ENCODE measurements at regions not wholly inside any gene's neighbourhood (a gene's known extent, or its start where the extent isn't known, plus 50 kb on each side); places are given as distances from the start of the nearest gene placed in this dataset.
"Not testable (repeated sequence)": the region's sequence is repeated elsewhere in the genome, so short reads cannot be mapped to it uniquely, and the experiment has no call there.

GRCh38 chr6:51167468-51167867, 348.8 kb downstream of the TFAP2B start:
- Mint-ChIP-seq H3K27ac (no peak overlapping the region), H3K4me3 (no peak overlapping the region)
- CTCF ChIA-PET, result no interaction called here

DNA sequence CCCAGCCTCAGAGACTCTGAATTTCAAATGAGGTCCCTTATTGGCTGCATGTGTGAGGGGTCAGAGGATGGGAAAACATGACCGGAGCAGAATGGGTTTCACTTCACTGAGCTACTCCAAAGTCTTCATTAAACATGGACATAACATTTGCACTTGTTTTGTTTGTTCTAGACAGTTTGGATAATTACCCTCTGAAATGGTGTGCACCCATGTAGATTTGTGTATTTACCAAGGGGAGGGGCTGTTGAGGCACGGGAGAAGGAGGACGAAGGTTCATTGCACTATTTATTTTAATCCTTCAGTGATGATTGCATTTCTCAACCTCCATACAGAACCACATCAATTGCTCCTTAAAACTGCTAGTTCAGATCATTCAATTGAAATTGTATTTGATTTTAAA, 364.2 kb downstream of the TFAP2B start:
- Mint-ChIP-seq H3K27ac (no peak overlapping the region), H3K9me3 (no peaks in the 10 kb centered on the region), H3K36me3 (ENCODE audit: low read depth) (no peaks in the 10 kb centered on the region), H3K4me1 (no peaks in the 10 kb centered on the region), H3K4me3 (no peak overlapping the region), H3K27me3 (no peaks in the 10 kb centered on the region)
- CTCF ChIA-PET, result no interaction called here
- no peak for DNase-seq
- POLR2A ChIA-PET, result no interaction called here

More at GRCh38 chr6:51167468-51167867, 348.8 kb downstream of the TFAP2B start:
- Mint-ChIP-seq H3K36me3 (ENCODE audit: low read depth) (no peaks in the 10 kb centered on the region), H3K9me3 (peaks cover 8% of the 10 kb centered on the region), H3K4me1 (no peaks in the 10 kb centered on the region), H3K27me3 (no peaks in the 10 kb centered on the region)
- DNase-seq, result no peak
- POLR2A ChIA-PET, result no interaction called here

DNA sequence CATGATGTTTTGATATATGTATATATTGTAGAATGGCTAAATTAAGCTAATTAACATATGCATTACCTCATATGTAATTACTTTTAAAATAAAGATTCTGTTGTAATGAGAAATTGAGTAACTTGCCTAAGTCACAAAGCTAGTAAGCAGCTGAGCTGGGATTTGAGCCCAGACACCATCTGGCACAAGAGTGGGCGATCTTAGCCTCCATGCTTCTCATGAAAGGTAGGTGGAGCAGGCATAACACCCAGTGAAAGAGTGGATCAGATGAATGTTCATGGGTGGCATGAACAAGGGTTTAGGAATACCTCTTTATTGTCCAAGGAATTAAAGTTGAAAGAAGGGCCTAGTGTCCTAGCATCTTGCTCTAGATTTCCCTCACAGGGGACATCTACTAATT, 365.4 kb downstream of the TFAP2B start:
- no peak for DNase-seq
- no peaks in the 10 kb centered on the region for H3K4me1 Mint-ChIP-seq
- H3K27ac Mint-ChIP-seq, result no peak overlapping the region
- H3K27me3 Mint-ChIP-seq, result no peaks in the 10 kb centered on the region
- POLR2A ChIA-PET, result no interaction called here
- CTCF ChIA-PET, result no interaction called here
- no peaks in the 10 kb centered on the region for H3K36me3 Mint-ChIP-seq (ENCODE audit: low read depth)
- H3K4me3 Mint-ChIP-seq, result no peak overlapping the region
- H3K9me3 Mint-ChIP-seq, result no peaks in the 10 kb centered on the region

- DNase-seq; POLR2A ChIA-PET; H3K36me3 Mint-ChIP-seq (ENCODE audit: low read depth); H3K9me3 Mint-ChIP-seq; CTCF ChIA-PET; H3K27me3 Mint-ChIP-seq; H3K27ac Mint-ChIP-seq; H3K4me1 Mint-ChIP-seq; H3K4me3 Mint-ChIP-seq: not testable (repeated sequence)
Observed at GRCh38 chr6:51193163-51193562, 374.5 kb downstream of the TFAP2B start.

DNA sequence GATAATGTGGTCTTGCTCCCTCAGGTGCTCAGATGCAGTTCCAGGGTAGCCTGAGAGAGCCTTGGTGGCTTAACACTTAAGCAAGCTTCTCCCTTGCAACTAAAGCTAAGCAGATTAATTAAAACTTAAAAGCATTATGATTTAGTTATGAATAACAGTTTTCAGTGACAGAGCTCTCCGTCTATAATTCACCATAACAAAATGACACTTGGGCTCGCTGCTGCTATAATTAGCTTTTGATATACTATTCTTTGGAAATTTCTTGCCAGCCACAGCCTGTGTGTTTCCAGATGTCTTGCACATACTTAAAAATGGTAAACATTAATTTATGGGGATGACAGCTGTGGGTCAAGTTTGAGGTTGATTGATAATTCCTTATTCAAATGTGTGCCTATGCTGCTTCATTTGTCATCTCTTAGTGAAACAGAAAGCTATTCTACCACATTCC, 380.5 kb downstream of the TFAP2B start:
- ChIA-PET CTCF (no interaction called here), POLR2A (no interaction called here)
- no peak for DNase-seq
- Mint-ChIP-seq H3K27me3 (no peaks in the 10 kb centered on the region), H3K4me1 (no peaks in the 10 kb centered on the region), H3K27ac (no peak overlapping the region), H3K9me3 (no peaks in the 10 kb centered on the region), H3K4me3 (no peak overlapping the region), H3K36me3 (ENCODE audit: low read depth) (no peaks in the 10 kb centered on the region)

- H3K9me3 Mint-ChIP-seq, result no peaks in the 10 kb centered on the region
- H3K27me3 Mint-ChIP-seq, result no peaks in the 10 kb centered on the region
- no peak for DNase-seq
- POLR2A ChIA-PET, result no interaction called here
- CTCF ChIA-PET, result no interaction called here
- no peak overlapping the region for H3K4me3 Mint-ChIP-seq
- no peaks in the 10 kb centered on the region for H3K36me3 Mint-ChIP-seq (ENCODE audit: low read depth)
- H3K4me1 Mint-ChIP-seq, result no peaks in the 10 kb centered on the region
- no peak overlapping the region for H3K27ac Mint-ChIP-seq
Observed at GRCh38 chr6:51199733-51200260, 381.1 kb downstream of the TFAP2B start.

- H3K36me3 Mint-ChIP-seq (ENCODE audit: low read depth), result no peaks in the 10 kb centered on the region
- H3K9me3 Mint-ChIP-seq, result no peaks in the 10 kb centered on the region
- POLR2A ChIA-PET, result no interaction called here
- CTCF ChIA-PET, result no interaction called here
- H3K4me1 Mint-ChIP-seq, result no peaks in the 10 kb centered on the region
- no peak overlapping the region for H3K4me3 Mint-ChIP-seq
- H3K27me3 Mint-ChIP-seq, result no peaks in the 10 kb centered on the region
- H3K27ac Mint-ChIP-seq, result no peak overlapping the region
- DNase-seq, result no peak
Observed at GRCh38 chr6:51200676-51201075, 382.0 kb downstream of the TFAP2B start.

- CTCF ChIA-PET; H3K4me3 Mint-ChIP-seq; H3K27ac Mint-ChIP-seq; H3K9me3 Mint-ChIP-seq; DNase-seq; POLR2A ChIA-PET; H3K36me3 Mint-ChIP-seq (ENCODE audit: low read depth); H3K27me3 Mint-ChIP-seq; H3K4me1 Mint-ChIP-seq: not testable (repeated sequence)
Observed at GRCh38 chr6:51202653-51203052, 384.0 kb downstream of the TFAP2B start.

DNA sequence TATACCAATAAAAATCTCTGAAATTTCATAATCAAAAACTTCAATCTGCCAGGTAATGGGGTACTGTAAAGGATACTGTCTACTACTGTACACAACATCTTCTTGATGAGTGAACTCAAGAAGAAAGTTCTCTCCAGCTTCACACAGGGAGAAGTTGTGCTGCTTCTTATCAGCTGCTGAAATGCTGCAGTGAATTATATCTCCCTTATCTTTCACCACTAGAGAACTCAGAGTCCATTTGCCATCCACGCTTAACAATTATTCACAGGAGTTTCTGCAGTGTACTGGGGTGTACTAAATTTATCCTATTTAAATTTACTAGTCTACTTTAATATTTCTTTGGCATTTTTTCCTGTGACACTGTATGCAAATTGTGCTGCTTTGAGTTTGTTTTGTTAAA, 384.8 kb downstream of the TFAP2B start:
- no peak overlapping the region for H3K27ac Mint-ChIP-seq
- no peaks in the 10 kb centered on the region for H3K36me3 Mint-ChIP-seq (ENCODE audit: low read depth)
- CTCF ChIA-PET, result no interaction called here
- DNase-seq, result no peak
- no peaks in the 10 kb centered on the region for H3K9me3 Mint-ChIP-seq
- H3K27me3 Mint-ChIP-seq, result no peaks in the 10 kb centered on the region
- H3K4me1 Mint-ChIP-seq, result no peaks in the 10 kb centered on the region
- POLR2A ChIA-PET, result no interaction called here
- no peak overlapping the region for H3K4me3 Mint-ChIP-seq

DNA sequence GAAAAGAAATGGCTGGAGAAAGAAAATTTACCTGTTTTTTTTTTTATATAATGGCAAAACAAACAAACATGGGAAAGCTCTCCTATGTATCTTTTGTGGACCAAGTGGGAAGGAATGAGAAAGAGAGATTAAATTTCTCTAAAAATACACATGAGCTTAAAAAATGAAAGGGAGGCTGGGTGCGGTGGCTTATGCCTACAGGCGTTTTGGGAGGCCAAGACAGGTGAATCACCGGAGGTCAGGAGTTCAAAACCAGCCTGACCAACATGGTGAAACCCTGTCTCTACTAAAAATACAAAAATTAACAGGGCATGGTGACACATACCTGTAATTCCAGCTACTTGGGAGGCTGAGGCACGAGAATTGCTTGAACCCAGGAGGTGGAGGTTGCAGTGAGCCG, 388.0 kb downstream of the TFAP2B start:
- H3K4me3 Mint-ChIP-seq; CTCF ChIA-PET; H3K36me3 Mint-ChIP-seq (ENCODE audit: low read depth); H3K9me3 Mint-ChIP-seq; POLR2A ChIA-PET; DNase-seq; H3K27ac Mint-ChIP-seq; H3K27me3 Mint-ChIP-seq; H3K4me1 Mint-ChIP-seq: not testable (repeated sequence)

DNA sequence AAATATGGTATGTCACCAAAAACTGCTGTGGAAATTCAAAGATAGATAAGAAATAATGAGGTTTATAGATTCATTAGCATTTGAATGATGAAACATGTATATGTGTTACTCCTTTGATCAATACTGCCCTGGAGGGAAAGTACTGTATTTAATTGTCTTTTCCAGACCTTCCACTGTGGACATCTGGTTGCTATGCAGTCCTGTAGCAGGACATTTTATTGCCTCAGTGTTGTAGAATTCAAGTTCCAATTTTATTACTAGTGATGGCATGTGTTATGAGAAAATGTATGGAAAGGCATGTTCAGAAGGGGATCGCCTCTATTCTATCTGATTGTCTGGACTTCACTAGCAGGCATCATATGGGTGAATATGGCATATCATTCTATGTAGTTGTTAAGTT, 391.0 kb downstream of the TFAP2B start:
- Mint-ChIP-seq H3K4me1 (no peaks in the 10 kb centered on the region), H3K27ac (no peak overlapping the region), H3K36me3 (ENCODE audit: low read depth) (no peaks in the 10 kb centered on the region), H3K9me3 (no peaks in the 10 kb centered on the region), H3K27me3 (no peaks in the 10 kb centered on the region), H3K4me3 (no peak overlapping the region)
- ChIA-PET POLR2A (no interaction called here), CTCF (no interaction called here)
- DNase-seq, result no peak

DNA sequence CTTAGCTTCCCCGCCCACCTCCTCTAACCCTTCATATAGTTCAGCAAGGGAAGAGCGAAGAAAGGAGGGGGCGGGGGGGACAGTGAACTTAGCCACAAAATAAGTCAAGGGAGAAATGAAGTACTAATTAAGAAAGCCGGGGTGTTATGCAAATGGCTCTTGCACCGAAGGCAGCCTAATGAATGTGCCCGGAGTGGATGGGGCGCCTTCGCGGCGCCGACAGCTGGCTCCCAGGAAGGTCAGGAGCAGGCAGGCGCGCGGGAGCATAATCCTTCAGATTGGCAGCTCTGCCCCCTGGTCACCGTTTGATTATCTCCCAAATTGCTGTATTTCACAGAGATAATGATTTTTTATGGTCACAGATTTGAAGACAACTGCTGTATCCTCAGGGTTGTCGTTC, 395.1 kb downstream of the TFAP2B start:
- Mint-ChIP-seq H3K4me3 (no peak overlapping the region), H3K27ac (no peak overlapping the region), H3K9me3 (no peaks in the 10 kb centered on the region), H3K4me1 (no peaks in the 10 kb centered on the region), H3K36me3 (ENCODE audit: low read depth) (no peaks in the 10 kb centered on the region), H3K27me3 (no peaks in the 10 kb centered on the region)
- CTCF ChIA-PET, result no interaction called here
- POLR2A ChIA-PET, result no interaction called here
- DNase-seq, result no peak

- POLR2A ChIA-PET, result no interaction called here
- Mint-ChIP-seq H3K4me1 (no peaks in the 10 kb centered on the region), H3K4me3 (no peak overlapping the region), H3K27me3 (no peaks in the 10 kb centered on the region), H3K27ac (no peak overlapping the region), H3K36me3 (ENCODE audit: low read depth) (no peaks in the 10 kb centered on the region), H3K9me3 (no peaks in the 10 kb centered on the region)
- CTCF ChIA-PET, result no interaction called here
- DNase-seq, result no peak
Observed at GRCh38 chr6:51214442-51214841, 395.8 kb downstream of the TFAP2B start.

GRCh38 chr6:51218181-51218580, 399.5 kb downstream of the TFAP2B start:
- H3K27ac Mint-ChIP-seq, result no peak overlapping the region
- H3K27me3 Mint-ChIP-seq, result no peaks in the 10 kb centered on the region
- H3K36me3 Mint-ChIP-seq (ENCODE audit: low read depth), result no peaks in the 10 kb centered on the region
- H3K4me1 Mint-ChIP-seq, result no peaks in the 10 kb centered on the region
- DNase-seq, result no peak
- H3K4me3 Mint-ChIP-seq, result no peak overlapping the region
- ChIA-PET CTCF (no interaction called here), POLR2A (no interaction called here)
- H3K9me3 Mint-ChIP-seq, result no peaks in the 10 kb centered on the region

Data from activated CD4-positive, alpha-beta T cell treated with anti-CD3 and anti-CD28 coated beads, Interleukin-2, amount 10 ng/mL, durations not matched to agents 7 days and 5 days (primary cell).